ENCODE measurements at regions not wholly inside any gene's neighbourhood (a gene's known extent, or its start where the extent isn't known, plus 50 kb on each side); places are given as distances from the start of the nearest gene placed in this dataset.

DNA sequence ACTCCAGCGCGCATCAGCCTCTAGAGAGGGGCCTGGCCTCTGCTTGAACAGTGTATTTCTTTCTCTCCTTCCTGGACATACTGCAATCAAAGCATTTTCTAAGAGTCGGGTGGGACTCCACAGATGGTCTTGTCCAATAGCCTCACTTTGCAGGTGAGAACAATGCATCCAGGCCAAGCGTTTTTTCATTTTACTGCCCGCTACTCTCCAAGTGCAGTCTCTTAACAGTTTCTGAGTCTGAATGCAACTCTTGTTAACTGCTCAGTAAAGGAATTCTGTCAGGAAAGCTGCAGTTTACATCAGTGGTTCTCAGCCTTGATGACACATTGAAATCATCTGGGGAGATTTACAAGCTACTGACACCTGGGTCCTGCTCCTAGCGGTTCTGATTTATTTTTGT, 57.0 kb downstream of the IRF2BPL start:
- TF ChIP-seq POLR2A (IDR thresholded peaks at IDR 0.05), result no peak
- TF ChIP-seq, protein P1, sequence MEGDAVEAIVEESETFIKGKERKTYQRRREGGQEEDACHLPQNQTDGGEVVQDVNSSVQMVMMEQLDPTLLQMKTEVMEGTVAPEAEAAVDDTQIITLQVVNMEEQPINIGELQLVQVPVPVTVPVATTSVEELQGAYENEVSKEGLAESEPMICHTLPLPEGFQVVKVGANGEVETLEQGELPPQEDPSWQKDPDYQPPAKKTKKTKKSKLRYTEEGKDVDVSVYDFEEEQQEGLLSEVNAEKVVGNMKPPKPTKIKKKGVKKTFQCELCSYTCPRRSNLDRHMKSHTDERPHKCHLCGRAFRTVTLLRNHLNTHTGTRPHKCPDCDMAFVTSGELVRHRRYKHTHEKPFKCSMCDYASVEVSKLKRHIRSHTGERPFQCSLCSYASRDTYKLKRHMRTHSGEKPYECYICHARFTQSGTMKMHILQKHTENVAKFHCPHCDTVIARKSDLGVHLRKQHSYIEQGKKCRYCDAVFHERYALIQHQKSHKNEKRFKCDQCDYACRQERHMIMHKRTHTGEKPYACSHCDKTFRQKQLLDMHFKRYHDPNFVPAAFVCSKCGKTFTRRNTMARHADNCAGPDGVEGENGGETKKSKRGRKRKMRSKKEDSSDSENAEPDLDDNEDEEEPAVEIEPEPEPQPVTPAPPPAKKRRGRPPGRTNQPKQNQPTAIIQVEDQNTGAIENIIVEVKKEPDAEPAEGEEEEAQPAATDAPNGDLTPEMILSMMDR (IDR thresholded peaks at IDR 0.05), result no peak

Measured in heart left ventricle (tissue), 13 donors.